Mesothelial cell of epicardium (in vitro differentiated cells): ENCODE measurements at regions not wholly inside any gene's neighbourhood (a gene's known extent, or its start where the extent isn't known, plus 50 kb on each side); places are given as distances from the start of the nearest gene placed in this dataset.
"Not testable (repeated sequence)": the region's sequence is repeated elsewhere in the genome, so short reads cannot be mapped to it uniquely, and the experiment has no call there.

Source experiments
- DNase-seq, 2 experiments: peaks; one replicate each; pipeline ENCODE4 v3.0.0; 2021; ENCODE audit warnings: low spot score in 2 of 2; ENCODE audit not compliant: unreplicated experiment in 2 of 2
- H3K27ac Mint-ChIP-seq: 2 replicates; pipeline ENCODE4 v1.8.0; 2021; ENCODE audit warnings: mixed read lengths
- H3K27me3 Mint-ChIP-seq: 2 replicates; pipeline ENCODE4 v1.8.0; 2021; ENCODE audit warnings: low read depth, mixed read lengths
- H3K36me3 Mint-ChIP-seq: 2 replicates; pipeline ENCODE4 v1.8.0; 2021; ENCODE audit warnings: mixed read lengths
- H3K4me1 Mint-ChIP-seq: 2 replicates; pipeline ENCODE4 v1.8.0; 2021; ENCODE audit warnings: mixed read lengths
- H3K4me3 Mint-ChIP-seq: 2 replicates; pipeline ENCODE4 v1.8.0; 2021; ENCODE audit warnings: mild to moderate bottlenecking, moderate library complexity, mixed read lengths
- H3K9me3 Mint-ChIP-seq: 2 replicates; pipeline ENCODE4 v1.8.0; 2021; ENCODE audit warnings: mixed read lengths
- CTCF ChIP-seq: fragments of 200-600 bp; sonication (generic); IDR thresholded peaks from one replicate; pipeline ENCODE4 v1.5.0; 2021; ENCODE audit warnings: antibody characterized with exemption; ENCODE audit not compliant: unreplicated experiment

DNA sequence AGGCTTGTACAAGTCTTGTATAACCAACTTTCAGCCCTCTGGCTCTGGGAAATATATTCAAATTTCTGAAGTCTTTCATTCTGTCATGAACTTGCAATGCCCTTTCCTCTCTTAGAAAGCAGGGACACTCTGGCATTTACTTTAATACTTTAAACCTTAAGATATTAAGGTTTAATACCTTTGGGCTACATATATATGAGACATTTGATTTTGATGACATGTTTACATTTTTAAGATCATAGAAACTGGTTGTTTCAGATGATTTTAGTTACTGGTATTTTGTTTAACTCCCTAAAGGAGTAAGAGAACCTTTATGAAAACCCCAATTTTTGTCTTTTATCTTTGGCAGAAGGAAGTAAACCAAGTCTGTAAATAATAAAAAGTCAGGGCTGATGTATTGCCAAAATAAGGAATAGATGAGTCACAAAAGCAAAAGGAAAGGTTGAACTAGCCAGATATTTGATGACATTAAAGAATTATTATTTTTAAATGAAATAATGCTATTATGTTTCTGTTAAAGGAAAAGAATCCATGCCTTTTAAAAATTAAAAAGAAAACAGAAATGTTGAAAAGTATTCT, 579.0 kb upstream of the CBLB start:
- no peaks in the 10 kb centered on the region for H3K27me3 Mint-ChIP-seq
- peaks cover 5% of the 10 kb centered on the region for H3K36me3 Mint-ChIP-seq
- H3K27ac Mint-ChIP-seq: peak overlapping the region; percentile 83
- no peak for TF ChIP-seq CTCF
- H3K4me1 Mint-ChIP-seq: peaks cover 52% of the 10 kb centered on the region
- DNase-seq: no peak
- peaks cover 12% of the 10 kb centered on the region for H3K9me3 Mint-ChIP-seq
- no peak overlapping the region for H3K4me3 Mint-ChIP-seq

GRCh38 chr3:106448372-106448966, 579.7 kb upstream of the CBLB start:
- H3K27me3 Mint-ChIP-seq, H3K36me3 Mint-ChIP-seq, H3K4me3 Mint-ChIP-seq, DNase-seq: not testable (repeated sequence)
- Mint-ChIP-seq H3K9me3 (peaks cover 12% of the 10 kb centered on the region), H3K27ac (peak overlapping the region; percentile 78), H3K4me1 (peaks cover 49% of the 10 kb centered on the region)

- H3K4me1 Mint-ChIP-seq: peaks cover 25% of the 10 kb centered on the region
- no peak overlapping the region for H3K4me3 Mint-ChIP-seq
- no peak for TF ChIP-seq CTCF
- no peak for DNase-seq
- H3K9me3 Mint-ChIP-seq: peaks cover 12% of the 10 kb centered on the region
- no peaks in the 10 kb centered on the region for H3K27me3 Mint-ChIP-seq
- H3K36me3 Mint-ChIP-seq: peaks cover 5% of the 10 kb centered on the region
- no peak overlapping the region for H3K27ac Mint-ChIP-seq
Observed at GRCh38 chr3:106452096-106452495, 583.3 kb upstream of the CBLB start.

GRCh38 chr3:106454497-106454896, 585.7 kb upstream of the CBLB start:
- no peak for TF ChIP-seq CTCF
- Mint-ChIP-seq H3K27me3 (no peaks in the 10 kb centered on the region), H3K36me3 (no peaks in the 10 kb centered on the region), H3K4me1 (peaks cover 13% of the 10 kb centered on the region), H3K4me3 (no peak overlapping the region), H3K27ac (no peak overlapping the region), H3K9me3 (no peaks in the 10 kb centered on the region)
- DNase-seq: no peak

- H3K9me3 Mint-ChIP-seq: peaks cover 16% of the 10 kb centered on the region
- H3K27me3 Mint-ChIP-seq: no peaks in the 10 kb centered on the region
- H3K36me3 Mint-ChIP-seq: peaks cover 6% of the 10 kb centered on the region
- no peak overlapping the region for H3K4me3 Mint-ChIP-seq
- TF ChIP-seq CTCF: no peak
- no peak for DNase-seq
- H3K4me1 Mint-ChIP-seq: peaks cover 8% of the 10 kb centered on the region
- no peak overlapping the region for H3K27ac Mint-ChIP-seq
Observed at GRCh38 chr3:106457281-106458180, 588.7 kb upstream of the CBLB start.

DNA sequence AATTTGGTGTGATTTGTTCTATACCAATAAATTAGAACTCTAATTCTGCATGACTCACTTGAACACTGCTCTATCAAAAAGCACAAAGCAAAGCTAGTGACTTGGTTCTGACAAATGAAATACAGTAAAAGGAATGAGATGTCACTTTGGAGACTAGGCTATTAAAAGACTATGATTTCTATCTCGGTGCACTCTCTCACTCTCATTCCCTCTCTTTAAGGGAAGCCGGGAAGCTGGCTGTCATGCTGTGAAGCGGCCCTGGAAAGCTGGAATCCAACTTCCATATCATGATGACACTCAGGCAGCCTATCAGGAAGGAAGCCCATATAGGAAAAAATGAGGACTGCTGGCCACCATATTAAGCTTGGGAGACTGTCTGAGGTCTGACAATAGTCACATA, 590.1 kb upstream of the CBLB start:
- H3K9me3 Mint-ChIP-seq: peaks cover 28% of the 10 kb centered on the region
- DNase-seq: no peak
- peaks cover 6% of the 10 kb centered on the region for H3K36me3 Mint-ChIP-seq
- no peak overlapping the region for H3K4me3 Mint-ChIP-seq
- peaks cover 8% of the 10 kb centered on the region for H3K4me1 Mint-ChIP-seq
- H3K27ac Mint-ChIP-seq: no peak overlapping the region
- H3K27me3 Mint-ChIP-seq: no peaks in the 10 kb centered on the region
- TF ChIP-seq CTCF: no peak
